Stimulated activated naive CD8-positive, alpha-beta T cell treated with anti-CD3 and anti-CD28 coated beads, Interleukin-15, Interleukin-2, amounts not matched to agents 100 ng/mL and 50 ng/mL, for 24 hours (primary cell): ENCODE measurements at regions not wholly inside any gene's neighbourhood (a gene's known extent, or its start where the extent isn't known, plus 50 kb on each side); places are given as distances from the start of the nearest gene placed in this dataset.

Experiments
- H3K27ac Mint-ChIP-seq: one replicate; pipeline ENCODE4 v1.8.0; 2021; ENCODE audit warnings: mild to moderate bottlenecking, mixed read lengths
- H3K27me3 Mint-ChIP-seq: one replicate; pipeline ENCODE4 v1.8.0; 2021; ENCODE audit warnings: mixed read lengths
- H3K36me3 Mint-ChIP-seq: one replicate; pipeline ENCODE4 v1.8.0; 2021; ENCODE audit warnings: low read depth, mixed read lengths
- H3K4me1 Mint-ChIP-seq: one replicate; pipeline ENCODE4 v1.8.0; 2021; ENCODE audit warnings: low read depth, mixed read lengths
- H3K4me3 Mint-ChIP-seq: one replicate; pipeline ENCODE4 v1.8.0; 2021; ENCODE audit warnings: mild to moderate bottlenecking, mixed read lengths
- H3K9me3 Mint-ChIP-seq: one replicate; pipeline ENCODE4 v1.8.0; 2021; ENCODE audit warnings: mixed read lengths

- Mint-ChIP-seq H3K9me3 (no peaks in the 10 kb centered on the region), H3K27me3 (no peaks in the 10 kb centered on the region), H3K4me1 (peaks cover 22% of the 10 kb centered on the region), H3K4me3 (no peak overlapping the region), H3K36me3 (no peaks in the 10 kb centered on the region), H3K27ac (no peak overlapping the region)
These were observed 53.4 kb downstream of the RPLP1 start for GRCh38 chr15:69505956-69506556.

GRCh38 chr15:69508659-69509058, 56.0 kb downstream of the RPLP1 start:
- Mint-ChIP-seq H3K4me3 (no peak overlapping the region), H3K27me3 (no peaks in the 10 kb centered on the region), H3K36me3 (no peaks in the 10 kb centered on the region), H3K27ac (no peak overlapping the region), H3K9me3 (no peaks in the 10 kb centered on the region), H3K4me1 (peaks cover 25% of the 10 kb centered on the region)

- Mint-ChIP-seq H3K4me1 (peaks cover 25% of the 10 kb centered on the region), H3K27ac (no peak overlapping the region)
These were observed 56.5 kb downstream of the RPLP1 start for GRCh38 chr15:69509131-69509530.

GRCh38 chr15:69510556-69510955, 57.9 kb downstream of the RPLP1 start:
- Mint-ChIP-seq H3K4me1 (peaks cover 25% of the 10 kb centered on the region), H3K9me3 (no peaks in the 10 kb centered on the region), H3K27ac (no peak overlapping the region), H3K36me3 (no peaks in the 10 kb centered on the region), H3K4me3 (no peak overlapping the region), H3K27me3 (peaks cover 3% of the 10 kb centered on the region)

More at GRCh38 chr15:69509131-69509530, 56.5 kb downstream of the RPLP1 start:
- Mint-ChIP-seq H3K4me3 (no peak overlapping the region), H3K9me3 (no peaks in the 10 kb centered on the region), H3K36me3 (no peaks in the 10 kb centered on the region), H3K27me3 (no peaks in the 10 kb centered on the region)

- Mint-ChIP-seq H3K9me3 (no peaks in the 10 kb centered on the region), H3K27ac (no peak overlapping the region), H3K36me3 (no peaks in the 10 kb centered on the region), H3K4me3 (no peak overlapping the region), H3K4me1 (peaks cover 25% of the 10 kb centered on the region), H3K27me3 (peaks cover 3% of the 10 kb centered on the region)
These were observed 58.4 kb downstream of the RPLP1 start for GRCh38 chr15:69511015-69511414.

GRCh38 chr15:69511716-69512340, 59.2 kb downstream of the RPLP1 start:
- no peak overlapping the region for H3K4me3 Mint-ChIP-seq
- peaks cover 6% of the 10 kb centered on the region for H3K27me3 Mint-ChIP-seq
- peak overlapping the region; percentile 1 for H3K27ac Mint-ChIP-seq
- no peaks in the 10 kb centered on the region for H3K9me3 Mint-ChIP-seq
- H3K36me3 Mint-ChIP-seq, result no peaks in the 10 kb centered on the region
- H3K4me1 Mint-ChIP-seq, result peaks cover 25% of the 10 kb centered on the region

- Mint-ChIP-seq H3K36me3 (no peaks in the 10 kb centered on the region), H3K4me1 (peaks cover 25% of the 10 kb centered on the region), H3K27me3 (peaks cover 10% of the 10 kb centered on the region), H3K9me3 (no peaks in the 10 kb centered on the region), H3K4me3 (no peak overlapping the region), H3K27ac (no peak overlapping the region)
These were observed 60.9 kb downstream of the RPLP1 start for GRCh38 chr15:69513450-69513960.

GRCh38 chr15:69513986-69514385, 61.4 kb downstream of the RPLP1 start:
- no peaks in the 10 kb centered on the region for H3K9me3 Mint-ChIP-seq
- no peak overlapping the region for H3K4me3 Mint-ChIP-seq
- peaks cover 23% of the 10 kb centered on the region for H3K4me1 Mint-ChIP-seq
- H3K27me3 Mint-ChIP-seq, result peaks cover 12% of the 10 kb centered on the region
- H3K36me3 Mint-ChIP-seq, result no peaks in the 10 kb centered on the region
- no peak overlapping the region for H3K27ac Mint-ChIP-seq

GRCh38 chr15:69515508-69515907, 62.9 kb downstream of the RPLP1 start:
- H3K27me3 Mint-ChIP-seq, result peaks cover 21% of the 10 kb centered on the region
- H3K4me1 Mint-ChIP-seq, result peaks cover 9% of the 10 kb centered on the region
- no peak overlapping the region for H3K4me3 Mint-ChIP-seq
- no peaks in the 10 kb centered on the region for H3K9me3 Mint-ChIP-seq
- no peak overlapping the region for H3K27ac Mint-ChIP-seq
- no peaks in the 10 kb centered on the region for H3K36me3 Mint-ChIP-seq

- H3K36me3 Mint-ChIP-seq, result no peaks in the 10 kb centered on the region
- H3K27me3 Mint-ChIP-seq, result peaks cover 21% of the 10 kb centered on the region
- H3K9me3 Mint-ChIP-seq, result no peaks in the 10 kb centered on the region
- no peak overlapping the region for H3K27ac Mint-ChIP-seq
- H3K4me1 Mint-ChIP-seq, result peaks cover 5% of the 10 kb centered on the region
- H3K4me3 Mint-ChIP-seq, result no peak overlapping the region
These were observed 63.3 kb downstream of the RPLP1 start for GRCh38 chr15:69515926-69516325.

- H3K27ac Mint-ChIP-seq, result no peak overlapping the region
- no peaks in the 10 kb centered on the region for H3K36me3 Mint-ChIP-seq
- H3K9me3 Mint-ChIP-seq, result no peaks in the 10 kb centered on the region
- no peaks in the 10 kb centered on the region for H3K4me1 Mint-ChIP-seq
- H3K4me3 Mint-ChIP-seq, result no peak overlapping the region
- peaks cover 21% of the 10 kb centered on the region for H3K27me3 Mint-ChIP-seq
These were observed 64.4 kb downstream of the RPLP1 start for GRCh38 chr15:69517052-69517451.

GRCh38 chr15:69518806-69519205, 66.2 kb downstream of the RPLP1 start:
- Mint-ChIP-seq H3K27ac (no peak overlapping the region), H3K27me3 (peaks cover 21% of the 10 kb centered on the region), H3K4me1 (peaks cover 4% of the 10 kb centered on the region), H3K4me3 (no peak overlapping the region), H3K36me3 (no peaks in the 10 kb centered on the region), H3K9me3 (no peaks in the 10 kb centered on the region)

- H3K9me3 Mint-ChIP-seq, result no peaks in the 10 kb centered on the region
- no peaks in the 10 kb centered on the region for H3K36me3 Mint-ChIP-seq
- peaks cover 4% of the 10 kb centered on the region for H3K4me1 Mint-ChIP-seq
- no peak overlapping the region for H3K27ac Mint-ChIP-seq
- H3K27me3 Mint-ChIP-seq, result peaks cover 18% of the 10 kb centered on the region
- no peak overlapping the region for H3K4me3 Mint-ChIP-seq
These were observed 67.4 kb downstream of the RPLP1 start for GRCh38 chr15:69520067-69520466.

GRCh38 chr15:69522361-69522760, 69.7 kb downstream of the RPLP1 start:
- Mint-ChIP-seq H3K9me3 (no peaks in the 10 kb centered on the region), H3K27ac (no peak overlapping the region), H3K36me3 (no peaks in the 10 kb centered on the region), H3K27me3 (peaks cover 11% of the 10 kb centered on the region), H3K4me1 (peaks cover 4% of the 10 kb centered on the region), H3K4me3 (no peak overlapping the region)

- H3K27ac Mint-ChIP-seq, result no peak overlapping the region
- no peaks in the 10 kb centered on the region for H3K9me3 Mint-ChIP-seq
- H3K4me1 Mint-ChIP-seq, result peaks cover 4% of the 10 kb centered on the region
- H3K4me3 Mint-ChIP-seq, result no peak overlapping the region
- H3K36me3 Mint-ChIP-seq, result no peaks in the 10 kb centered on the region
- peaks cover 11% of the 10 kb centered on the region for H3K27me3 Mint-ChIP-seq
These were observed 70.7 kb downstream of the RPLP1 start for GRCh38 chr15:69523010-69524001.
